C4-2B (cell line): ENCODE measurements at regions not wholly inside any gene's neighbourhood (a gene's known extent, or its start where the extent isn't known, plus 50 kb on each side); places are given as distances from the start of the nearest gene placed in this dataset.

Experiments used
- H3K27ac ChIP-seq: fragments of 450-650 bp; 2 replicates; pipeline ENCODE4 v1.5.1; 2017
- CTCF ChIP-seq: fragments of 450-650 bp; conservative IDR thresholded peaks from 2 replicates; pipeline ENCODE4 v1.5.1; 2017; ENCODE audit warnings: mild to moderate bottlenecking
- ZFX ChIP-seq: fragments of 450-650 bp; IDR thresholded peaks from 2 replicates; pipeline ENCODE4 v1.6.1; 2017

- no peak overlapping the region for H3K27ac ChIP-seq
- no peak for TF ChIP-seq ZFX
- TF ChIP-seq CTCF = no peak
Measured at GRCh38 chr10:78863906-78864239, 204.9 kb upstream of the ZMIZ1 start.

GRCh38 chr10:78864761-78865537 lies 203.8 kb upstream of the ZMIZ1 start:
- TF ChIP-seq ZFX = no peak
- no peak for TF ChIP-seq CTCF
- H3K27ac ChIP-seq = no peak overlapping the region

- TF ChIP-seq CTCF (no peak), ZFX (no peak)
Measured at GRCh38 chr10:78865538-78865875, 203.3 kb upstream of the ZMIZ1 start.

GRCh38 chr10:78865931-78866717 lies 202.6 kb upstream of the ZMIZ1 start:
- TF ChIP-seq ZFX (no peak), CTCF (no peak)
- no peak overlapping the region for H3K27ac ChIP-seq

More at GRCh38 chr10:78865538-78865875, 203.3 kb upstream of the ZMIZ1 start:
- H3K27ac ChIP-seq = no peak overlapping the region

- no peak for TF ChIP-seq ZFX
- TF ChIP-seq CTCF = no peak
- H3K27ac ChIP-seq = no peak overlapping the region
Measured at GRCh38 chr10:78866731-78867554, 201.8 kb upstream of the ZMIZ1 start.

GRCh38 chr10:78867555-78867939 lies 201.2 kb upstream of the ZMIZ1 start:
- no peak overlapping the region for H3K27ac ChIP-seq
- TF ChIP-seq ZFX = no peak
- TF ChIP-seq CTCF = no peak

- H3K27ac ChIP-seq = no peak overlapping the region
- no peak for TF ChIP-seq CTCF
- TF ChIP-seq ZFX = no peak
Measured at GRCh38 chr10:78868048-78868447, 200.7 kb upstream of the ZMIZ1 start.
